WTC11 (cell line): ENCODE measurements at regions not wholly inside any gene's neighbourhood (a gene's known extent, or its start where the extent isn't known, plus 50 kb on each side); places are given as distances from the start of the nearest gene placed in this dataset.

Source experiments
- SP1 ChIP-seq: sonication (generic); formaldehyde crosslinking; conservative IDR thresholded peaks from 2 replicates; pipeline ENCODE4 v1.8.1; 2022; ENCODE audit warnings: missing genetic modification reagents
- TF ChIP-seq, protein P1 (sequence below): fragments of 200-600 bp; IDR thresholded peaks from 2 replicates; pipeline ENCODE4 v1.8.0; 2022; ENCODE audit warnings: antibody characterized with exemption
- TF ChIP-seq, protein P2 (sequence below): sonication (generic); formaldehyde crosslinking; IDR thresholded peaks from 2 replicates; pipeline ENCODE4 v1.8.1; 2023; ENCODE audit warnings: mild to moderate bottlenecking, missing genetic modification reagents, moderate library complexity

DNA sequence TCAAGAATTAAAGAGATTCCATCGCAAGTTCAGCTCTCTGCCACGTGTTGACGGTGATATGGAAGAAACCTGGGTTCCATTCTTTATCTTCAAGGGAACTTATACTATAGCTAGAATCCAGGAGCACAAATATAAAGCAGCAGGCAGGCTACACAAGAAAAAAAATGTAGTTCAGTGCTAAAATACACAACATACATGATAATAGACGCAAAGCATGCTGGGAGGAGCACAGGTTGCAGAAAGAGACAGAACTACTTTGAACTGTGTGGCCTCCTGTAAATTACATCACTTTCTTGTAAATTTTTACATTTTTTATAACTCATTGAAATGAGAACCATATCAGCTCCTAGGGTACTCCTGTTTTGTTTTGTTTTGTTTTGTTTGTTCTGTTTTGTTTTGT lies 53.8 kb upstream of the RBM24 start:
- TF ChIP-seq, protein P1, sequence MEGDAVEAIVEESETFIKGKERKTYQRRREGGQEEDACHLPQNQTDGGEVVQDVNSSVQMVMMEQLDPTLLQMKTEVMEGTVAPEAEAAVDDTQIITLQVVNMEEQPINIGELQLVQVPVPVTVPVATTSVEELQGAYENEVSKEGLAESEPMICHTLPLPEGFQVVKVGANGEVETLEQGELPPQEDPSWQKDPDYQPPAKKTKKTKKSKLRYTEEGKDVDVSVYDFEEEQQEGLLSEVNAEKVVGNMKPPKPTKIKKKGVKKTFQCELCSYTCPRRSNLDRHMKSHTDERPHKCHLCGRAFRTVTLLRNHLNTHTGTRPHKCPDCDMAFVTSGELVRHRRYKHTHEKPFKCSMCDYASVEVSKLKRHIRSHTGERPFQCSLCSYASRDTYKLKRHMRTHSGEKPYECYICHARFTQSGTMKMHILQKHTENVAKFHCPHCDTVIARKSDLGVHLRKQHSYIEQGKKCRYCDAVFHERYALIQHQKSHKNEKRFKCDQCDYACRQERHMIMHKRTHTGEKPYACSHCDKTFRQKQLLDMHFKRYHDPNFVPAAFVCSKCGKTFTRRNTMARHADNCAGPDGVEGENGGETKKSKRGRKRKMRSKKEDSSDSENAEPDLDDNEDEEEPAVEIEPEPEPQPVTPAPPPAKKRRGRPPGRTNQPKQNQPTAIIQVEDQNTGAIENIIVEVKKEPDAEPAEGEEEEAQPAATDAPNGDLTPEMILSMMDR = no peak
- no peak for TF ChIP-seq SP1 (CRISPR knock-in tag)
- TF ChIP-seq, protein P2, sequence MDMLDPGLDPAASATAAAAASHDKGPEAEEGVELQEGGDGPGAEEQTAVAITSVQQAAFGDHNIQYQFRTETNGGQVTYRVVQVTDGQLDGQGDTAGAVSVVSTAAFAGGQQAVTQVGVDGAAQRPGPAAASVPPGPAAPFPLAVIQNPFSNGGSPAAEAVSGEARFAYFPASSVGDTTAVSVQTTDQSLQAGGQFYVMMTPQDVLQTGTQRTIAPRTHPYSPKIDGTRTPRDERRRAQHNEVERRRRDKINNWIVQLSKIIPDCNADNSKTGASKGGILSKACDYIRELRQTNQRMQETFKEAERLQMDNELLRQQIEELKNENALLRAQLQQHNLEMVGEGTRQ (CRISPR knock-in tag) = no peak
